ENCODE measurements at regions not wholly inside any gene's neighbourhood (a gene's known extent, or its start where the extent isn't known, plus 50 kb on each side); places are given as distances from the start of the nearest gene placed in this dataset.

- intact Hi-C loops (cut with micrococcal nuclease): no loop called here
- H3K4me1 Mint-ChIP-seq (ENCODE audit: low read depth): no peaks in the 10 kb centered on the region
- H3K4me3 Mint-ChIP-seq: no peak overlapping the region
- no peak for DNase-seq (ENCODE audit: low spot score)
- H3K9me3 Mint-ChIP-seq: no peaks in the 10 kb centered on the region
- H3K36me3 Mint-ChIP-seq (ENCODE audit: low read depth): no peaks in the 10 kb centered on the region
- peaks cover 2% of the 10 kb centered on the region for H3K27me3 Mint-ChIP-seq (ENCODE audit: insufficient read depth)
- no peak overlapping the region for H3K27ac Mint-ChIP-seq
Measured at GRCh38 chr11:45597097-45597496, 68.3 kb downstream of the CHST1 start.

- Mint-ChIP-seq H3K9me3 (no peaks in the 10 kb centered on the region), H3K27ac (no peak overlapping the region), H3K36me3 (ENCODE audit: low read depth) (no peaks in the 10 kb centered on the region), H3K4me3 (no peak overlapping the region), H3K4me1 (ENCODE audit: low read depth) (no peaks in the 10 kb centered on the region), H3K27me3 (ENCODE audit: insufficient read depth) (peaks cover 2% of the 10 kb centered on the region)
- DNase-seq (ENCODE audit: low spot score): no peak
- intact Hi-C loops (cut with micrococcal nuclease): no loop called here
Measured at GRCh38 chr11:45596571-45596970, 68.9 kb downstream of the CHST1 start.

- Mint-ChIP-seq H3K4me3 (no peak overlapping the region), H3K27me3 (ENCODE audit: insufficient read depth) (peaks cover 4% of the 10 kb centered on the region), H3K4me1 (ENCODE audit: low read depth) (no peaks in the 10 kb centered on the region), H3K27ac (no peak overlapping the region), H3K36me3 (ENCODE audit: low read depth) (no peaks in the 10 kb centered on the region), H3K9me3 (no peaks in the 10 kb centered on the region)
- no peak for DNase-seq (ENCODE audit: low spot score)
- intact Hi-C loops (cut with micrococcal nuclease): no loop called here
Measured at GRCh38 chr11:45593992-45594391, 71.4 kb downstream of the CHST1 start.

- intact Hi-C loops (cut with micrococcal nuclease): no loop called here
- no peaks in the 10 kb centered on the region for H3K4me1 Mint-ChIP-seq (ENCODE audit: low read depth)
- peaks cover 4% of the 10 kb centered on the region for H3K27me3 Mint-ChIP-seq (ENCODE audit: insufficient read depth)
- H3K9me3 Mint-ChIP-seq: no peaks in the 10 kb centered on the region
- DNase-seq (ENCODE audit: low spot score): no peak
- H3K4me3 Mint-ChIP-seq: no peak overlapping the region
- H3K27ac Mint-ChIP-seq: no peak overlapping the region
- no peaks in the 10 kb centered on the region for H3K36me3 Mint-ChIP-seq (ENCODE audit: low read depth)
Measured at GRCh38 chr11:45592636-45593035, 72.8 kb downstream of the CHST1 start.

GRCh38 chr11:45590743-45591142 is 74.7 kb downstream of the CHST1 start:
- Mint-ChIP-seq H3K4me3 (no peak overlapping the region), H3K27ac (no peak overlapping the region), H3K4me1 (ENCODE audit: low read depth) (no peaks in the 10 kb centered on the region), H3K9me3 (no peaks in the 10 kb centered on the region), H3K27me3 (ENCODE audit: insufficient read depth) (peaks cover 6% of the 10 kb centered on the region), H3K36me3 (ENCODE audit: low read depth) (no peaks in the 10 kb centered on the region)
- intact Hi-C loops (cut with micrococcal nuclease): no loop called here
- no peak for DNase-seq (ENCODE audit: low spot score)

- no peaks in the 10 kb centered on the region for H3K9me3 Mint-ChIP-seq
- intact Hi-C loops (cut with micrococcal nuclease): no loop called here
- H3K36me3 Mint-ChIP-seq (ENCODE audit: low read depth): no peaks in the 10 kb centered on the region
- no peak overlapping the region for H3K4me3 Mint-ChIP-seq
- no peak overlapping the region for H3K27ac Mint-ChIP-seq
- no peak for DNase-seq (ENCODE audit: low spot score)
- H3K27me3 Mint-ChIP-seq (ENCODE audit: insufficient read depth): peaks cover 6% of the 10 kb centered on the region
- H3K4me1 Mint-ChIP-seq (ENCODE audit: low read depth): no peaks in the 10 kb centered on the region
Measured at GRCh38 chr11:45585205-45585604, 80.2 kb downstream of the CHST1 start.

- no peaks in the 10 kb centered on the region for H3K4me1 Mint-ChIP-seq (ENCODE audit: low read depth)
- peaks cover 4% of the 10 kb centered on the region for H3K27me3 Mint-ChIP-seq (ENCODE audit: insufficient read depth)
- DNase-seq (ENCODE audit: low spot score): no peak
- H3K4me3 Mint-ChIP-seq: no peak overlapping the region
- no peaks in the 10 kb centered on the region for H3K9me3 Mint-ChIP-seq
- intact Hi-C loops (cut with micrococcal nuclease): no loop called here
- H3K27ac Mint-ChIP-seq: no peak overlapping the region
- no peaks in the 10 kb centered on the region for H3K36me3 Mint-ChIP-seq (ENCODE audit: low read depth)
Measured at GRCh38 chr11:45583981-45584566, 81.3 kb downstream of the CHST1 start.

GRCh38 chr11:45580399-45580798 is 85.0 kb downstream of the CHST1 start:
- Mint-ChIP-seq H3K4me1 (ENCODE audit: low read depth) (no peaks in the 10 kb centered on the region), H3K27ac (no peak overlapping the region), H3K27me3 (ENCODE audit: insufficient read depth) (no peaks in the 10 kb centered on the region), H3K9me3 (no peaks in the 10 kb centered on the region), H3K4me3 (no peak overlapping the region), H3K36me3 (ENCODE audit: low read depth) (no peaks in the 10 kb centered on the region)
- DNase-seq (ENCODE audit: low spot score): no peak
- intact Hi-C loops (cut with micrococcal nuclease): no loop called here

- Mint-ChIP-seq H3K9me3 (no peaks in the 10 kb centered on the region), H3K27ac (no peak overlapping the region), H3K4me3 (no peak overlapping the region), H3K4me1 (ENCODE audit: low read depth) (no peaks in the 10 kb centered on the region), H3K27me3 (ENCODE audit: insufficient read depth) (no peaks in the 10 kb centered on the region), H3K36me3 (ENCODE audit: low read depth) (no peaks in the 10 kb centered on the region)
- DNase-seq (ENCODE audit: low spot score): no peak
- intact Hi-C loops (cut with micrococcal nuclease): no loop called here
Measured at GRCh38 chr11:45578316-45578715, 87.1 kb downstream of the CHST1 start.

- Mint-ChIP-seq H3K36me3 (ENCODE audit: low read depth) (no peaks in the 10 kb centered on the region), H3K4me1 (ENCODE audit: low read depth) (no peaks in the 10 kb centered on the region), H3K4me3 (no peak overlapping the region), H3K27me3 (ENCODE audit: insufficient read depth) (no peaks in the 10 kb centered on the region), H3K9me3 (no peaks in the 10 kb centered on the region), H3K27ac (no peak overlapping the region)
- intact Hi-C loops (cut with micrococcal nuclease): no loop called here
- no peak for DNase-seq (ENCODE audit: low spot score)
Measured at GRCh38 chr11:45577752-45578151, 87.7 kb downstream of the CHST1 start.

- no peaks in the 10 kb centered on the region for H3K27me3 Mint-ChIP-seq (ENCODE audit: insufficient read depth)
- no peak overlapping the region for H3K27ac Mint-ChIP-seq
- H3K4me1 Mint-ChIP-seq (ENCODE audit: low read depth): no peaks in the 10 kb centered on the region
- no peaks in the 10 kb centered on the region for H3K36me3 Mint-ChIP-seq (ENCODE audit: low read depth)
- no peaks in the 10 kb centered on the region for H3K9me3 Mint-ChIP-seq
- intact Hi-C loops (cut with micrococcal nuclease): no loop called here
- H3K4me3 Mint-ChIP-seq: no peak overlapping the region
- DNase-seq (ENCODE audit: low spot score): no peak
Measured at GRCh38 chr11:45576461-45577215, 88.8 kb downstream of the CHST1 start.

- Mint-ChIP-seq H3K9me3 (no peaks in the 10 kb centered on the region), H3K27ac (no peak overlapping the region), H3K36me3 (ENCODE audit: low read depth) (no peaks in the 10 kb centered on the region), H3K4me3 (no peak overlapping the region), H3K27me3 (ENCODE audit: insufficient read depth) (peaks cover 1% of the 10 kb centered on the region), H3K4me1 (ENCODE audit: low read depth) (no peaks in the 10 kb centered on the region)
- intact Hi-C loops (cut with micrococcal nuclease): no loop called here
- no peak for DNase-seq (ENCODE audit: low spot score)
Measured at GRCh38 chr11:45573728-45574127, 91.7 kb downstream of the CHST1 start.

GRCh38 chr11:45572354-45573123 is 92.9 kb downstream of the CHST1 start:
- Mint-ChIP-seq H3K4me3 (no peak overlapping the region), H3K4me1 (ENCODE audit: low read depth) (no peaks in the 10 kb centered on the region), H3K27me3 (ENCODE audit: insufficient read depth) (peaks cover 1% of the 10 kb centered on the region), H3K36me3 (ENCODE audit: low read depth) (no peaks in the 10 kb centered on the region), H3K9me3 (no peaks in the 10 kb centered on the region), H3K27ac (no peak overlapping the region)
- DNase-seq (ENCODE audit: low spot score): no peak
- intact Hi-C loops (cut with micrococcal nuclease): no loop called here

Data from activated T-helper 1 cell treated with anti-CD3 and anti-CD28 coated beads, Interleukin-12 subunit alpha, Interleukin-12 subunit beta, Interleukin-2, Interleukin-4 antibody, amounts not matched to agents 30 ng/mL and 10 ng/mL and 1 ng/mL, durations not matched to agents 14 hours and 24 hours and 36 hours (primary cell).